ENCODE measurements at regions not wholly inside any gene's neighbourhood (a gene's known extent, or its start where the extent isn't known, plus 50 kb on each side); places are given as distances from the start of the nearest gene placed in this dataset.

GRCh38 chr13:40217675-40218074 is 448.8 kb downstream of the FOXO1 start:
- Histone ChIP-seq H3K27ac (no peak overlapping the region), H3K9me3 (no peaks in the 10 kb centered on the region), H3K4me1 (peaks cover 0 to 22% (median 5%) of the 10 kb centered on the region in 3 donors), H3K27me3 (no peaks in the 10 kb centered on the region), H3K4me3 (no peak overlapping the region), H3K36me3 (no peaks in the 10 kb centered on the region)
- DNase-seq (no peak), FAIRE-seq (no peak), ATAC-seq (no peak)
- no peak for TF ChIP-seq CTCF (IDR thresholded peaks at IDR 0.05)
- intact Hi-C loops (cut with DNase I): no loop called here
- 70 to 72% methylated on average over 4 of the region's 4 CpGs for WGBS, 2 donors

- H3K36me3 ChIP-seq: no peaks in the 10 kb centered on the region
- FAIRE-seq (no peak), ATAC-seq (peak in 1 of 4 donors; percentile 6), DNase-seq (no peak)
- H3K4me1 ChIP-seq: peaks cover 0 to 22% (median 5%) of the 10 kb centered on the region in 3 donors
- WGBS, 2 donors: 88 to 90% methylated on average over 12 of the region's 12 CpGs
- H3K4me3 ChIP-seq: no peak overlapping the region
- H3K27ac ChIP-seq: peak overlapping the region in 2 of 4 donors; percentile 52 to 58
- intact Hi-C loops (cut with DNase I): no loop called here
- H3K27me3 ChIP-seq: no peaks in the 10 kb centered on the region
- TF ChIP-seq CTCF (IDR thresholded peaks at IDR 0.05): no peak
- no peaks in the 10 kb centered on the region for H3K9me3 ChIP-seq
Measured at GRCh38 chr13:40220299-40220935, 446.0 kb downstream of the FOXO1 start.

GRCh38 chr13:40221131-40221459 is 445.3 kb downstream of the FOXO1 start:
- no peaks in the 10 kb centered on the region for H3K36me3 ChIP-seq
- no peaks in the 10 kb centered on the region for H3K27me3 ChIP-seq
- DNase-seq (no peak), ATAC-seq (peak in 3 of 4 donors; percentile 10 to 13 (median 11)), FAIRE-seq (no peak)
- no peak overlapping the region for H3K4me3 ChIP-seq
- intact Hi-C loops (cut with DNase I): no loop called here
- H3K4me1 ChIP-seq: peaks cover 0 to 22% (median 5%) of the 10 kb centered on the region in 3 donors
- 0% methylated on average over 1 of the region's 1 CpG for WGBS, 2 donors
- TF ChIP-seq CTCF (IDR thresholded peaks at IDR 0.05): no peak
- peak overlapping the region in 3 of 4 donors; percentile 25 to 58 (median 52) for H3K27ac ChIP-seq
- no peaks in the 10 kb centered on the region for H3K9me3 ChIP-seq

DNA sequence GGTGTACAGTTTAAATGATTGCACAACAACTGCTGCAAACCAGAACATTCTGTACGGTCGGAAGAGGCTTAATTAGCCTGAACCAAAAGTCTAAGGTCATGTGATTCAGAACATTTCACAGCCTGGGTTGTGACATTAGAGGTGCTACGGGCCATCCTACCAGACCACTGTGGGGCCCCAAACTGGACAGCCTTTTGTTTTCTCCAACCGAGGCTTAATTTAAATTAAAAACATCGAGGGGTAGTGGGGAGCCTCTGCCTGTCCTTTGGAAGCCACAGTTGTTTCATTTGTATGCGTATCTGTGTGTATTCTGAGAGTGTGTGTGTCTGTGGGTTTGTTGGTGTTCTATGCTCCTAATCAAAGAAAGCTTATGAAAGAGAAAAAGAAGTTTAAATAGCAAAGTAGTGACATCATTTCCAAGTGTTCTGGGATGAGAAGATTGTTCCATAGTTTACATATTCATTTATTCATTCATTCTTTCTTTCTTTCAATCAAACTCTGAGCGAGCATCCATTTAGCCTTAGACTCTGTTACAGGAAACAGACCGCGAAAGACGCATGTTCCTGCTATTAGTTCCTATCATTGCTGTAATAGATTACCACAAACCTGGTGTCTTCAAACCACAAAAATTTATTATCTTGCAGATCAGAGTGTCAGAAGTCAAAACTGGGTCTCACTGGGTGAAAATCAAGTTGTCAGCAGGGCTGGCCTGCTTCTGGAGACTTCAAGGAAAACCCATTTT is 444.8 kb downstream of the FOXO1 start:
- intact Hi-C loops (cut with DNase I): no loop called here
- WGBS, 2 donors: 71 to 78% methylated on average over 10 of the region's 10 CpGs
- H3K36me3 ChIP-seq: no peaks in the 10 kb centered on the region
- ATAC-seq (peak; percentile 65 to 80 (median 71)), DNase-seq (peak in 1 of 6 donors; percentile 27), FAIRE-seq (no peak)
- H3K4me3 ChIP-seq: no peak overlapping the region
- H3K27ac ChIP-seq: peak overlapping the region in 3 of 4 donors; percentile 25 to 58 (median 52)
- H3K27me3 ChIP-seq: no peaks in the 10 kb centered on the region
- H3K4me1 ChIP-seq: peaks cover 0 to 22% (median 5%) of the 10 kb centered on the region in 3 donors
- TF ChIP-seq CTCF (IDR thresholded peaks at IDR 0.05): no peak
- no peaks in the 10 kb centered on the region for H3K9me3 ChIP-seq

DNA sequence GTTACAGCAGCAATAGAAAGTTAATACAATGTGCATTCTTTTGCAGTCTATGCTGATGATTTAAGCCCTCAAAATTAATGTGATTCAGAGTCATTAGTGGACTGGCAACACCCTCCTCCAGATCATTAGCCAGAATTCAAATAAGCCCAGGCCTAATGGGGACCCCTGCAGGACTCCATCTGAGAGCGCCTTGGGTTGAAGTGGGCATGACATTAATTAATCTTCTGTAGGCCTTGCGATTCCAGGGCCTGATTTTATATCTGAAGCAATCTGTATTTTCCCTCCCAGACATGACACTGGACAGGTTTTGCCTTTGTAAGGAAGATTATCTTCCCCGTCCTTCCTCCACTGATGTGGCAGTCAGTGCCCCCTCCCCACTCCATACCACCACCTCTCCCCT is 442.9 kb downstream of the FOXO1 start:
- H3K36me3 ChIP-seq: no peaks in the 10 kb centered on the region
- DNase-seq (no peak), FAIRE-seq (no peak), ATAC-seq (no peak)
- intact Hi-C loops (cut with DNase I): no loop called here
- H3K9me3 ChIP-seq: no peaks in the 10 kb centered on the region
- no peak for TF ChIP-seq CTCF (IDR thresholded peaks at IDR 0.05)
- no peaks in the 10 kb centered on the region for H3K27me3 ChIP-seq
- H3K4me1 ChIP-seq: peaks cover 0 to 15% (median 5%) of the 10 kb centered on the region in 3 donors
- no peak overlapping the region for H3K4me3 ChIP-seq
- WGBS, 2 donors: 78 to 90% methylated on average over 3 of the region's 3 CpGs
- no peak overlapping the region for H3K27ac ChIP-seq

Data from pancreas (tissue), 10 donors.